Transverse colon (tissue), 4 donors: ENCODE measurements at regions not wholly inside any gene's neighbourhood (a gene's known extent, or its start where the extent isn't known, plus 50 kb on each side); places are given as distances from the start of the nearest gene placed in this dataset.

Experiments used
- DNase-seq: peaks from one replicate; pipeline ENCODE4 v3.0.0-alpha.2; 2019
- H3K27ac ChIP-seq, 4 donors: fragments of 200-600 bp; sonication (generic); 2 replicates each; pipeline ENCODE4 v1.5.1; 2016 to 2018; ENCODE audit warnings: inconsistent platforms in 4 of 4
- H3K27me3 ChIP-seq: fragments of 200-600 bp; sonication (generic); 2 replicates; pipeline ENCODE4 v1.5.1; 2017; ENCODE audit warnings: inconsistent platforms
- H3K36me3 ChIP-seq, 4 donors: fragments of 200-600 bp; sonication (generic); 2 replicates each; pipeline ENCODE4 v1.5.1; 2017 to 2019; ENCODE audit warnings: inconsistent platforms in 4 of 4
- H3K4me1 ChIP-seq, 4 donors: fragments of 200-600 bp; sonication (generic); 2 replicates each; pipeline ENCODE4 v1.5.1; 2017 to 2020; ENCODE audit warnings: inconsistent platforms in 4 of 4
- H3K4me3 ChIP-seq, 4 donors: fragments of 200-600 bp; sonication (generic); 1 replicate in 1 of 4; 2 replicates in 3 of 4; pipeline versions ENCODE4 v1.5.1 to v1.6.1; 2017 to 2019; ENCODE audit warnings: inconsistent platforms in 4 of 4
- H3K9me3 ChIP-seq, 2 donors: fragments of 200-600 bp; sonication (generic); 2 replicates each; pipeline ENCODE4 v1.5.1; 2017 to 2019; ENCODE audit warnings: inconsistent platforms in 2 of 2
- CTCF ChIP-seq, 5 experiments: fragments of 200-600 bp in 3 of 5; fragments of 450-650 bp in 2 of 5; sonication (generic) in 3 of 5; IDR thresholded peaks; 1 replicate in 2 of 5; 2 replicates in 3 of 5; pipeline ENCODE4 v1.5.1; 2016 to 2017; ENCODE audit warnings: antibody characterized with exemption in 5 of 5, inconsistent platforms in 3 of 5, mild to moderate bottlenecking in 2 of 5, moderate library complexity in 1 of 5
- EP300 ChIP-seq: sonication (generic); formaldehyde crosslinking; IDR thresholded peaks from one replicate; pipeline ENCODE4 v1.6.1; 2017; ENCODE audit warnings: antibody characterized with exemption, low read depth
- POLR2A ChIP-seq: fragments of 450-650 bp; IDR thresholded peaks from one replicate; pipeline ENCODE4 v1.6.1; 2016; ENCODE audit warnings: antibody characterized with exemption, mild to moderate bottlenecking, moderate library complexity
- POLR2AphosphoS5 ChIP-seq, 3 donors: sonication (generic); formaldehyde crosslinking; IDR thresholded peaks; one replicate each; pipeline ENCODE4 v1.6.1; 2016; ENCODE audit warnings: antibody characterized with exemption in 3 of 3
- WGBS, 2 donors: methylation state at CpG; one replicate each; pipeline ENCODE4 v1.1.5; 2018; ENCODE audit warnings: low coverage in 1 of 2; 5-methylcytosine and 5-hydroxymethylcytosine counted together
- in situ Hi-C, 4 donors: fragments of 200-750 bp; cut with MboI; loops; one replicate each; pipeline versions ENCODE4 v1.15.0 to v1.15.1; 2017; ENCODE audit warnings: low sequenced_read_pairs in 3 of 4, low pct_ligation_motif_present in 1 of 4, low pct_unique_long_range_greater_than_20kb in 1 of 4
- intact Hi-C: fragments of 100-400 bp; cut with DNase I; formaldehyde crosslinking; loops from one replicate; pipeline ENCODE4 v1.15.1; 2023; ENCODE audit warnings: low total_unique reads

- Histone ChIP-seq H3K36me3 (no peaks in the 10 kb centered on the region), H3K27ac (no peak overlapping the region), H3K4me3 (no peak overlapping the region), H3K27me3 (no peaks in the 10 kb centered on the region), H3K4me1 (no peaks in the 10 kb centered on the region), H3K9me3 (no peaks in the 10 kb centered on the region)
- no peak for DNase-seq
- in situ Hi-C loops, result no loop called here
- no peak for TF ChIP-seq EP300
- TF ChIP-seq POLR2AphosphoS5 (IDR thresholded peaks at IDR 0.05), result no peak
- no peak for TF ChIP-seq POLR2A
- TF ChIP-seq CTCF (IDR thresholded peaks at IDR 0.05), result no peak
- 76 to 91% methylated on average over 4 of the region's 4 CpGs for WGBS, 2 donors
- intact Hi-C loops, result no loop called here
These were observed 55.6 kb upstream of the ABCD3 start for GRCh38 chr1:94362466-94363058.

GRCh38 chr1:94358630-94359599, 59.3 kb upstream of the ABCD3 start:
- H3K36me3 ChIP-seq, result no peaks in the 10 kb centered on the region
- no peak overlapping the region for H3K27ac ChIP-seq
- TF ChIP-seq POLR2A (no peak), EP300 (no peak), CTCF (IDR thresholded peaks at IDR 0.05) (no peak), POLR2AphosphoS5 (IDR thresholded peaks at IDR 0.05) (no peak)
- DNase-seq, result no peak
- H3K4me1 ChIP-seq, result no peaks in the 10 kb centered on the region
- 86 to 92% methylated on average over 9 to 10 of the region's 10 CpGs for WGBS, 2 donors
- H3K9me3 ChIP-seq, result no peaks in the 10 kb centered on the region
- H3K27me3 ChIP-seq, result no peaks in the 10 kb centered on the region
- in situ Hi-C loops, result no loop called here
- intact Hi-C loops, result no loop called here
- no peak overlapping the region for H3K4me3 ChIP-seq

GRCh38 chr1:94357661-94358060, 60.5 kb upstream of the ABCD3 start:
- WGBS, 2 donors, result 73% methylated on average over 5 of the region's 5 CpGs; no CpG with 5 or more reads in 1 of the 2 donors
- Histone ChIP-seq H3K4me1 (no peaks in the 10 kb centered on the region), H3K36me3 (no peaks in the 10 kb centered on the region), H3K9me3 (no peaks in the 10 kb centered on the region), H3K27ac (no peak overlapping the region), H3K27me3 (no peaks in the 10 kb centered on the region), H3K4me3 (no peak overlapping the region)
- TF ChIP-seq POLR2AphosphoS5 (IDR thresholded peaks at IDR 0.05), result no peak
- no peak for TF ChIP-seq POLR2A
- TF ChIP-seq CTCF (IDR thresholded peaks at IDR 0.05), result no peak
- no peak for TF ChIP-seq EP300
- no peak for DNase-seq
- intact Hi-C loops (no loop called here), in situ Hi-C loops (no loop called here)

- 64 to 70% methylated on average over 2 to 3 of the region's 3 CpGs for WGBS, 2 donors
- Histone ChIP-seq H3K36me3 (no peaks in the 10 kb centered on the region), H3K27me3 (no peaks in the 10 kb centered on the region), H3K9me3 (no peaks in the 10 kb centered on the region), H3K27ac (no peak overlapping the region), H3K4me3 (no peak overlapping the region), H3K4me1 (no peaks in the 10 kb centered on the region)
- in situ Hi-C loops (no loop called here), intact Hi-C loops (no loop called here)
- TF ChIP-seq POLR2AphosphoS5 (IDR thresholded peaks at IDR 0.05), result no peak
- TF ChIP-seq CTCF (IDR thresholded peaks at IDR 0.05), result no peak
- no peak for TF ChIP-seq POLR2A
- TF ChIP-seq EP300, result no peak
- DNase-seq, result no peak
These were observed 62.7 kb upstream of the ABCD3 start for GRCh38 chr1:94355485-94355980.
